Glutamatergic neuron (in vitro differentiated cells): ENCODE measurements at regions not wholly inside any gene's neighbourhood (a gene's known extent, or its start where the extent isn't known, plus 50 kb on each side); places are given as distances from the start of the nearest gene placed in this dataset.

ENCODE experiments used
- DNase-seq: peaks from one replicate; pipeline ENCODE4 v3.0.0; 2022
- H3K27ac Mint-ChIP-seq: one replicate; pipeline ENCODE4 v1.8.0; 2020; ENCODE audit warnings: mild to moderate bottlenecking, mixed read lengths, inconsistent platforms; ENCODE audit not compliant: unreplicated experiment
- H3K27me3 Mint-ChIP-seq: one replicate; pipeline ENCODE4 v1.8.0; 2020; ENCODE audit warnings: mild to moderate bottlenecking, moderate library complexity, mixed read lengths, inconsistent platforms; ENCODE audit not compliant: unreplicated experiment
- H3K36me3 Mint-ChIP-seq: one replicate; pipeline ENCODE4 v1.8.0; 2020; ENCODE audit warnings: mild to moderate bottlenecking, mixed read lengths, inconsistent platforms; ENCODE audit not compliant: unreplicated experiment
- H3K4me1 Mint-ChIP-seq: one replicate; pipeline ENCODE4 v1.8.0; 2020; ENCODE audit warnings: mild to moderate bottlenecking, low read depth, mixed read lengths, inconsistent platforms; ENCODE audit not compliant: unreplicated experiment
- H3K4me3 Mint-ChIP-seq: one replicate; pipeline ENCODE4 v1.8.0; 2020; ENCODE audit warnings: mild to moderate bottlenecking, mixed read lengths, inconsistent platforms; ENCODE audit not compliant: unreplicated experiment
- H3K9me3 Mint-ChIP-seq: one replicate; pipeline ENCODE4 v1.8.0; 2020; ENCODE audit warnings: mild to moderate bottlenecking, moderate library complexity, mixed read lengths, inconsistent platforms; ENCODE audit not compliant: unreplicated experiment
- CTCF ChIP-seq: fragments of 200-600 bp; sonication (generic); IDR thresholded peaks from one replicate; pipeline ENCODE4 v1.5.0; 2021; ENCODE audit not compliant: partially characterized antibody, unreplicated experiment

DNA sequence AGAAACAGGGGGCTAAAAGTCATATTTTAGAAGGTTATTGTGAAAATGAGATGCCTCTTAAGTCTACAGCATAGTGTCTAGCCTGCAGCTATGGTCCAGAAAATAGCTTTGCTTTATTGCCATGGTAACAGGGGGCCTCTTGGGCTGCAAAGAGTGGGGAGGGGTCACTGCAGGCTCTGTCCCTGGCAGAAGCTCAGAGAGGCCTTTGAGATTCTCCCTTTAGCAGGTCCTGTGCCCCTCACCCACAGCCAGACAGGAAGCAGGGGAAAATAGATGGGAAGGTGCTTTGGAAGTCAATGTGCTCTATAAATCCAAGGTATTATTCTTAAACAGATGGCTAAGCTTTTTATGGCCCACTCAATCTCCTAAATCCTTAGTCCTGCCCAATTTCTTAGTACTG is 1021.3 kb upstream of the GYPC start:
- H3K4me1 Mint-ChIP-seq = no peaks in the 10 kb centered on the region
- no peak for TF ChIP-seq CTCF
- no peaks in the 10 kb centered on the region for H3K27me3 Mint-ChIP-seq
- no peaks in the 10 kb centered on the region for H3K9me3 Mint-ChIP-seq
- no peak overlapping the region for H3K4me3 Mint-ChIP-seq
- no peaks in the 10 kb centered on the region for H3K36me3 Mint-ChIP-seq
- DNase-seq = no peak
- H3K27ac Mint-ChIP-seq = no peak overlapping the region

DNA sequence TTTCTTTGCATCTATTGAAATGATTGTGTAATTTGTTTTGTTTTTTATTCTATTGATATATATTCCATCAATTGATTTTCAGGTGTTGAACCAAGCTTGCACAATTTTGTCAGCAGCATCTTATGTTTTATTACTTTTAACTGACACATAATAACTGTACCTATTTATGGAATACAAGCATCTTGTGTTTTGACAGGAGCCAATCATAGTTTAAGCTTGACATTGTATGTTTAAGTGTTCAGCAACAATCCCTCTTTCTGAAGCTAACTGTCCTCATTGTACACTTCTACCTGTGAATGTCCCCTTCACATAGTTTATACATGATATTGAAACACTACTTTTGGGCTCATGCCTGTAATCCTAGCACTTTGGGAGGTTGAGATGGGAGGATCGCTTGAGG is 1017.6 kb upstream of the GYPC start:
- Mint-ChIP-seq H3K27ac (no peak overlapping the region), H3K27me3 (no peaks in the 10 kb centered on the region), H3K4me1 (peaks cover 5% of the 10 kb centered on the region), H3K9me3 (no peaks in the 10 kb centered on the region), H3K4me3 (no peak overlapping the region), H3K36me3 (no peaks in the 10 kb centered on the region)
- no peak for TF ChIP-seq CTCF
- DNase-seq = no peak

DNA sequence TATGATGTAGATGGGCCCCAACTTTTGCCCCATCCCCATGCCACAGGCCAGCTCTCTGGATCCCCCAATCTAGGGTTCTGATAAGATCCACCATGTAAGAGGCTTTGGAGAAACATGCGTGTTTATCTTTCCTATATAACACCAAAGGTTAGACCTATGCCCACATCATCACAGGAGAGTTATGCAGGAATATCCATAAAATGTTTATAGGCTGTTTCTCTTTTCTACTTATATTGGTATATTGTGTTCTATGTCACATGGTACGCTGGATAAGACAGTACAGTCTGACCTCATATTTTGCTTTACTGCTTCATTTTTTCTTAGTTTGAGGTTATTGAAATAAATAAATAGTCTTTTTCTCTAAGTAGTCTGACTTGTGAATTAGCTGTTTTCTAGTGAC is 1013.9 kb upstream of the GYPC start:
- TF ChIP-seq CTCF = no peak
- no peak overlapping the region for H3K27ac Mint-ChIP-seq
- no peaks in the 10 kb centered on the region for H3K9me3 Mint-ChIP-seq
- no peak overlapping the region for H3K4me3 Mint-ChIP-seq
- peaks cover 15% of the 10 kb centered on the region for H3K4me1 Mint-ChIP-seq
- no peaks in the 10 kb centered on the region for H3K36me3 Mint-ChIP-seq
- H3K27me3 Mint-ChIP-seq = no peaks in the 10 kb centered on the region
- DNase-seq = no peak

DNA sequence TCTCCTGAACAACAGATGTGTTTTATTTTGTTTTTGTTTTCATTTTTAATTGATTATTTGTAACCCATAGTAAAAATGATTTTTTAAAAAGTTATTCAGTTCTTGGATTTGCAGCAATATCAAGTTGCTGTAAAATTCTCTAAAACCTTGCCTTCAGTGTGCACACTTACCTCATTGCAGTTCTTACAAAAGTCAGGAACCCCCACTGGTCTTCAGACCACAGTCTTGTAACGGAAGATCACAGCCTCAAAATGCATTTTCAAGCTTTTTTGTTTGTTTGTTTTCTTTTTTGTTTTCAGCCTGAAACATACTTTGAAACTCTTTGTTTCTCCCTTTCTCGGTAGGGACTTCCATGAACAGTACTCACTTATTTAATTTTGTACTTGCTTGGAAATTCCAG is 1012.8 kb upstream of the GYPC start:
- Mint-ChIP-seq H3K4me1 (peaks cover 15% of the 10 kb centered on the region), H3K27ac (no peak overlapping the region)

DNA sequence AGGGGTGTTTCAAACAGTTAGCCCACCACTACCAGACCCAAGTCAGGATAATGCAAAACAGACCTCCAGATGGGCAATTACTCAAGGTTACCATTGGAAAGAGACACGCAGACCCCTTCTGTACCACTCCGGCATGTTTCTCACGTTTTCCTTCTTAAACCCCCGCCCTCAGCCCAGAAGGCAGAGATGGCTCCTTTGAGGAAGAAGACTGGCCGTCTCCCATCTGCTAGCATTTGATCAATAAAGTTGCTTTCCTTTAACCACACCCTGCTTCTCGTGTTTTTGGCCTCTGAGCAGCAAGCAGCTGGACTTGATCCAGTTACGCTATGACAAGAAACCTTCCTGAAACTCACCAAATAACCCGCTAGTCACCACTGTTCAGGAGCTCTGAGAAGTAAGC is 1012.4 kb upstream of the GYPC start:
- Mint-ChIP-seq H3K27me3 (no peaks in the 10 kb centered on the region), H3K4me1 (peaks cover 15% of the 10 kb centered on the region)

More for the DNA sequence above, 1012.8 kb upstream of the GYPC start:
- H3K36me3 Mint-ChIP-seq = no peaks in the 10 kb centered on the region
- TF ChIP-seq CTCF = no peak
- H3K27me3 Mint-ChIP-seq = no peaks in the 10 kb centered on the region
- no peak overlapping the region for H3K4me3 Mint-ChIP-seq
- H3K9me3 Mint-ChIP-seq = no peaks in the 10 kb centered on the region
- DNase-seq = no peak

More for the DNA sequence above, 1012.4 kb upstream of the GYPC start:
- Mint-ChIP-seq H3K36me3 (no peaks in the 10 kb centered on the region), H3K9me3 (no peaks in the 10 kb centered on the region), H3K4me3 (no peak overlapping the region), H3K27ac (peak overlapping the region; percentile 84)
- TF ChIP-seq CTCF = no peak
- no peak for DNase-seq
